GM21576 (cell line): ENCODE measurements at regions not wholly inside any gene's neighbourhood (a gene's known extent, or its start where the extent isn't known, plus 50 kb on each side); places are given as distances from the start of the nearest gene placed in this dataset.
"Not testable (repeated sequence)": the region's sequence is repeated elsewhere in the genome, so short reads cannot be mapped to it uniquely, and the experiment has no call there.

Experiments used
- ATAC-seq: cut with Tn5 transposase; IDR thresholded peaks from one replicate; pipeline ENCODE4 v1.9.1; 2021; ENCODE audit warnings: mild to moderate bottlenecking, moderate library complexity; ENCODE audit not compliant: unreplicated experiment

- ATAC-seq: not testable (repeated sequence)
Measured at GRCh38 chr20:12555849-12556248, 452.9 kb upstream of the SPTLC3 start.

DNA sequence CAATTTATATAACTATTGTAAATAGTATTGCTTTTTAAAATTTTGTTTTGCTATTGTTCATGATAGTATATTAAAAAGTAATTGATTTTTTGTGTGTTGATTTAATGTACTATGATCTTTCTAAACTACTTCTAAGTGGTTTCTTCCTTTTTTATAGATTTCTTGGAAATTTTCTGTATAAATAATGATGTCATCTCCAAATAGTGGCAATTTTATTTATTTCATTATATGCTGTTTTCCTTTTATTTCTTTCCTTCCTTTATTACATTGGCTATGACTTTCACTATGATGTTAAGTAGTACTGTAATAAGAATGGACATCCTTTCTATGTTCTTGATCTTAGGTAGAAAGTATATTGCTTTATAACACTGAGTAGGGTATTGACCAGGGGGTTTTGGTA, 451.5 kb upstream of the SPTLC3 start:
- ATAC-seq: no peak

- no peak for ATAC-seq
Measured at GRCh38 chr20:12564979-12565378, 443.8 kb upstream of the SPTLC3 start.

DNA sequence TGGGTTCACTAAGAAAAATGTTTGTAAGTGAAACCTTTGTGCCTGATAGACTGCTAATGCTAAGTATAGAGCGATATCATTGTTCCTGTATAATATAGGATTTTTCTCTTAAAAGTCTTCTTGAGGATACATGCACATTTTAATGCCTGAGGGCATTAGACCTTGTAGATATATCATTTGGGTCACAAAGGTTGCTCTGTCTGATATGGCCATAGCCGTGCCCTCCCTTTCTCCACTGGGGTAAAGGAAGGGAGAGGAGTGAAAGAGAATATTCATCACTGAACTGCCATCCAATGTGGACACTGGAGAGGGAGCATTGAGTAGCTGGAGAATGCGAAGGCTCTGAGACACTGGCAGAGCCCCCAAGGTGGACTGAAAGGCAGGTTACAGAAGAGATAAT, 442.2 kb upstream of the SPTLC3 start:
- no peak for ATAC-seq

- no peak for ATAC-seq
Measured at GRCh38 chr20:12570371-12570770, 438.4 kb upstream of the SPTLC3 start.

- no peak for ATAC-seq
Measured at GRCh38 chr20:12573442-12573841, 435.3 kb upstream of the SPTLC3 start.

DNA sequence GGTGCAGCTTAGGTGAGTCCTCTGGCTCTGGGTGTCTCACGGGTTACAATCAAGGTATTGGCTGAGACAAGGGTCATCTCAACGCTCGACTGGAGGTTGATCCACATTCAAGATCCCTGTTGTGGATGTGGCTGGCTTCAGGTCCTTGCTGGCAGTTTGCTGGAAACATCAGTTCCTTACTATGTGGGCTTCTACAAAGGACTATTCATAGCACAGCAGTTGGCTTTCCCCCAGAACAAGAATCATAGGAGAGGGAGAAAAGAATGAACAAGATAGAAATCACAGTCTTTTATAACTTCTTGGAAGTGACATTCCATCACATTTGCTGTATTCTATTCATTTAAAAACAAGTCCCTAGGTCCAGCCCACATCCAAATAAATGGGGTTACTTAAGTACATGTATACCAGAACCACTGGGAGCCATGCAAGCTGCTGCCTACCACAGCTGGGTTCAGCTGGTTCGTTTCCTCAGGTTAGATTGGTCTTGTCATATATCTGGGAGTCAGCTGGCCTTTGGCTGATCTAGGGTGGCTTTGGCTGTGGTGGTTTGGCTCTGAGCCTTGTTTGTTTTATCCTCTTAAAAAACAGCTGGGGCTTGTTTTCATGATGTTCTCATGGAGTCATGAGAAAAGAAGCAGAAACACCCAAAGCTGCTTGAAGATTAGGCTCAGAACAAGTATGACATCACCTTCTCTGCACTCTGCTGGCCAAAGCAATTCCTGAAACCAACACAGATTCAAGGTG, 433.2 kb upstream of the SPTLC3 start:
- ATAC-seq: no peak

GRCh38 chr20:12577213-12577612, 431.6 kb upstream of the SPTLC3 start:
- ATAC-seq: no peak

DNA sequence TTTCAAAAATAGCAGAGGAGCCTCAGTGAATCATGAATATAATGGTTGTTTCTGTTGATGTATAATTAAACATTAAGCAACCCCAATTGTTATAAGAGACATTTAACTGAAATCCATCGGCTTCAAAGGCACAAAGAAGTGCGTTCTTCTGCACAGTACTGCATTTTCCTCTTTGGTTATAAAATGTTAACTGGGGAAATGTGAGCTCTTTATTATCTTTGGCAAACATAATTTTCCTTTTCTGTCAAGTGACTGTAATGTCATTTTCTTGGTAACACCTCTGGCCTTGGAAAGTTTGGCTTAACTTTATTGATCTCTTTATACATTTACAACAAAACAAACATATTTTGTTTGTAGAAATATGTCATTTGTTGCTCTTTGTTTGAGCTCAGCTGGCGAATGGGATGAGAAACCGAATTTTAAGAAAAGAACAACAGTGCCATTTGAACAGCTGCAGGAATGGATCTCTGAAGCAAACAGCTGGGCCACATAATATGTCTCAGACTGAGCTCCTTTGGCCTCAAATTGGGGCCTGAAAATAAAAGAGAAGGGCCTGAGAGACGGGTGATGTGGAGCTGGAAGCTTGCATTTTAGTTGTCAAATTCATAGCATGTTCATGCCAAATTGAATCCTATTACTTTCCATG, 427.0 kb upstream of the SPTLC3 start:
- ATAC-seq: no peak

DNA sequence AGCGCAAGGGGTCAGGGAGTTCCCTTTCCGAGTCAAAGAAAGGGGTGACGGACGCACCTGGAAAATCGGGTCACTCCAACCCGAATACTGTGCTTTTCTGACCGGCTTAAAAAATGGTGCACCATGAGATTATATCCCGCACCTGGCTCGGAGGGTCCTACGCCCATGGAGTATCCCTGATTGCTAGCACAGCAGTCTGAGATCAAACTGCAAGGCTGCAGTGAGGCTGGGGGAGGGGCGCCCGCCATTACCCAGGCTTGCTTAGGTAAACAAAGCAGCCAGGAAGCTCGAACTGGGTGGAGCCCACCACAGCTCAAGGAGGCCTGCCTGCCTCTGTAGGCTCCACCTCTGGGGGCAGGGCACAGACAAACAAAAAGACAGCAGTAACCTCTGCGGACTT, 426.1 kb upstream of the SPTLC3 start:
- ATAC-seq: not testable (repeated sequence)

DNA sequence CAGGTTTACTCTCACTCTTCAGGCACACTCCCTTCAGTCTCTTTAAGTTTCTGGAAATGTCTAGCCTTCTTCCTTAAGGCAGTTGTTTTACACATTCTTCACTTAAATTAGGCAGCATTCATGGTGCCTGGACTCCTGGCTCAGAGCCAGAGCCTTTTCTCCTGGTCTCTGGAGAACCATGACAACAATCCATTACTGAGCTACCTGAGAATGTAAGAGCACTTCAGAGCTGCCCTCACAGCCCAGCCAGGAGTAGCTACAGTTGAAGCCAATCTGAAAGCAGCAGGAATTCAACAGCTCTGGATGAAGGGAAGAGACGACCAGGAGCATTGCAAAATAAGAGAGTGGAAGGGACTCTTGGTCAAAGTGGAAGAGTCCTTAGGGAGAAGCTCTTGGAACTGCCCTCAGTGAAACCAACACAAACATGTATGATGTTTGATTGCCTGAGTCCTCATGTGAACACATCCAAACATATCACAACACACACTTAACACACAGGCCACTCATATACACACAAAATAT, 416.8 kb upstream of the SPTLC3 start:
- no peak for ATAC-seq

GRCh38 chr20:12592756-12593155, 416.0 kb upstream of the SPTLC3 start:
- ATAC-seq: no peak

- ATAC-seq: no peak
Measured at GRCh38 chr20:12593342-12593873, 415.4 kb upstream of the SPTLC3 start.

GRCh38 chr20:12594410-12595088, 414.2 kb upstream of the SPTLC3 start:
- ATAC-seq: no peak

DNA sequence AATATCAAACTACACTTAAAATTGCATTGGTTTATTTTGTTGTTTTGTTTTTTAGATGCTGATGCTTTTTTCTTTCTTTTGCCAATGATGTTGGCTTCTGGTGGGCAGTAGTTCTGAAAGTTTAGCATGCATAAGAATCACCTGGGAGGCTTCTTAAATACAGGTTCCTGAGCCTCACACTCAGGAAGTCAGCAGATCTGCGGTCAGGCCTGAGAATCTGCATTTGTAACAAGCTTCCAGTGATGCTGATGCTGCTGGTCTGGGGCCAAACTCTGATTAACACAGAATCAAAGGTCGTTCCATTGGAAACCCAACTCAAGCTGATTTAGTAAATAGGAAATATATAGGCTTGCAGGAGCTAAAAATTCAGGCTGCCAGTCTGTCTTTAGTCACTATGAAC, 412.9 kb upstream of the SPTLC3 start:
- ATAC-seq: no peak

DNA sequence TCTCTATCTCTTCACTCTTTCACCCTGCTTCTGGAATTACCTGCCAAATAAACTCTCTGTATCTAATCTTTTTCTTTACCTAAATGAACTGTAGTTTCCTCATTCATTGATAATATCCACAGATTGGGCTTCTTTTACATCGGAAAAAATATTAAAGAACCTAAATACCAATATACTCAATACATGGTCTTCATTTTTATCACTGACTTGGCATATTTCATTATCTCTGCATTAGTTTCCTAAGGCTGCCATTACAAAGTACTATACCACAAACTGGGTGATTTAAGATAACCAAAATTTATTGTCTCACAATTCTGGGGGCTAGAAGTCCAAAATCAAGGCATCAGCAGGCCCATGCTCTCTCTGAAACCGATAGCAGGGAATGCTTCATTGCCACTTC, 411.9 kb upstream of the SPTLC3 start:
- ATAC-seq: no peak

GRCh38 chr20:12597551-12597950, 411.2 kb upstream of the SPTLC3 start:
- no peak for ATAC-seq

DNA sequence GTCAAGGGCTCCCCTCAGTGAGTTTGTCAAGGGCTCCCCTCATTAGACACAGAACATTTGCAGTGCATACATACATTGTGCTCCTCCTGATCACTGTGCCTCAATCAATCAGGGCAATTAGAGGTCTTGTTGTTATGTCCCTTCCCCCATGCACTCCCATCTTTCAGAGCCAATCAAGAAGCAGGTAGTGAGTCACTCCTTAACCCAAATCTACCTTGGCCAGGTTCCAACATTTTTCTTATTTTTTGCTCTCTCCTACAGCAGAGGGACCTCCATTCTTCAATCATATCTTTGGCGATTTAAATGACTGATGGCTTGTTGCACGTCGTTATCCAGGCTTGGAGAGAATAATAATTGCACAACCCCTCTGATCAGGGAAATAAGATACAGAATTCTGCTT, 409.9 kb upstream of the SPTLC3 start:
- no peak for ATAC-seq

GRCh38 chr20:12599494-12599893, 409.3 kb upstream of the SPTLC3 start:
- ATAC-seq: no peak

DNA sequence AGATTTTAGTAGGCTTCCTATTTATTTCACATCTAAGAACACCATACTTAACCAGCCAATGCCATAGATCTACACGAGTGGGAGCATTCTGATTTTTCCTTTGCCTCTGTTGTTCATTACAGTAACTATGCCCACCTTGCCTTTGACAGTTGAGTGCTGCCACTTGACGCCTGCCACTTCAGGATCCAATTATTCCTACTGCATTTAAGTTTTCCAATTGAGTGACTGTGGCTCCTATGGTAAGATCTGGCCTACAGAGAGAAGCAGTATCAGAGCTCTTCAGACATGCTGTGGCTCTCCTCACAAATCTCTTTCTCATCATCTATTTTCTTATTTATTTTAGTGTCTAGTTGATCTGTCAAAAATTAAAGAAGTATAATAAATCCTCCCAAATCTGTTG, 403.0 kb upstream of the SPTLC3 start:
- no peak for ATAC-seq

DNA sequence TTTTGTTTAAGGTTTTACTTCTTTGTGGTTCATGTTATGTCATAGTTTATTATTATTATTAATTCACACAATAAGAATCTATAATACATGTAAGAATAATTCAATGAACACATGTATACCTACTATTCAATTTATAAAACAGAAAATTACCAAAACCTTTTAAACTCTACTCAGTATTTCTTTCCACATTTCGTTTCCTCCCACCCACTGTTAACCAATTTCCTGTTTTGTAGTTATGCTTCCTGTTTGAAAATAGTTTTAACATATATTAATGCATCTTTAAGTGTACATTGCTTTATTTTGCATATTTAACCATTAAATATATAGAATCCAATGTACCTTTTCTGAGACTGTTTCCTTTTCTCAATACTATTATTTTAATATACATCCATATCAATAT, 397.9 kb upstream of the SPTLC3 start:
- no peak for ATAC-seq

DNA sequence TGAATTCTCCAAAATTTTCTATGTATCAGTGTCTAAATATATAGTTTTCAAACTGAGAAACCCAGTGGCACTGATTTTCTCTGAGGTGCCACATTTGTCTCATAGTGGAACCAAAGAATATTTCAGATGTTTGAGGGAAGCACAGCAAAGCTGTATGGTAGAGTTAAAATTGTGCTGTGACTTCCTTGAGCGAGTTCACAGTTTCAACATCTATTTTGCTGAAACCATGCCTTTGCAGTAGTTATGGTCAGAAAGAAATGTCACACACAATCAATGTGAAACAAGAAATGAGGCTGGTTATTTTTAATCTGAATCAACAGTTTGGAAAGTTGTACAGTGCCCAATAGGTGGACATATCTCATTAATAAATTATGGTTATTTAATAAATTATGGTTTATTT, 394.0 kb upstream of the SPTLC3 start:
- ATAC-seq: no peak
